ENCODE measurements at regions not wholly inside any gene's neighbourhood (a gene's known extent, or its start where the extent isn't known, plus 50 kb on each side); places are given as distances from the start of the nearest gene placed in this dataset.
"Not testable (repeated sequence)": the region's sequence is repeated elsewhere in the genome, so short reads cannot be mapped to it uniquely, and the experiment has no call there.

- 74 to 75% methylated on average over 3 of the region's 3 CpGs for WGBS, 2 donors
- no peak overlapping the region for H3K27ac ChIP-seq
- TF ChIP-seq POLR2A (IDR thresholded peaks at IDR 0.05), result no peak
- no peak for TF ChIP-seq CTCF (IDR thresholded peaks at IDR 0.05)
These were observed 447.5 kb downstream of the BUD13 start for GRCh38 chr11:116325247-116325646.

GRCh38 chr11:116324077-116324476 is 448.7 kb downstream of the BUD13 start:
- H3K36me3 ChIP-seq; H3K4me1 ChIP-seq; H3K27ac ChIP-seq; H3K9me3 ChIP-seq; H3K4me3 ChIP-seq; H3K27me3 ChIP-seq; DNase-seq; intact Hi-C loops (cut with DNase I): not testable (repeated sequence)
- 83 to 90% methylated on average over 1 to 6 of the region's 6 CpGs for WGBS, 2 donors

More at GRCh38 chr11:116325247-116325646, 447.5 kb downstream of the BUD13 start:
- no peaks in the 10 kb centered on the region for H3K9me3 ChIP-seq
- intact Hi-C loops (cut with DNase I), result no loop called here
- no peaks in the 10 kb centered on the region for H3K36me3 ChIP-seq
- H3K27me3 ChIP-seq, result no peaks in the 10 kb centered on the region
- no peak for DNase-seq
- H3K4me1 ChIP-seq, result no peaks in the 10 kb centered on the region
- H3K4me3 ChIP-seq, result no peak overlapping the region

GRCh38 chr11:116317212-116317611 is 455.6 kb downstream of the BUD13 start:
- Histone ChIP-seq H3K9me3 (no peaks in the 10 kb centered on the region), H3K4me3 (no peak overlapping the region), H3K27me3 (no peaks in the 10 kb centered on the region), H3K36me3 (no peaks in the 10 kb centered on the region), H3K4me1 (peaks cover 0 to 17% (median 12%) of the 10 kb centered on the region in 3 donors), H3K27ac (no peak overlapping the region)
- 58 to 63% methylated on average over 3 of the region's 3 CpGs for WGBS, 2 donors
- intact Hi-C loops (cut with DNase I), result no loop called here
- no peak for TF ChIP-seq POLR2A (IDR thresholded peaks at IDR 0.05)
- TF ChIP-seq CTCF (IDR thresholded peaks at IDR 0.05), result no peak
- no peak for DNase-seq

GRCh38 chr11:116314006-116314405 is 458.8 kb downstream of the BUD13 start:
- Histone ChIP-seq H3K36me3 (no peaks in the 10 kb centered on the region), H3K27me3 (no peaks in the 10 kb centered on the region), H3K4me3 (no peak overlapping the region), H3K4me1 (peaks cover 0 to 17% (median 12%) of the 10 kb centered on the region in 3 donors), H3K27ac (no peak overlapping the region), H3K9me3 (no peaks in the 10 kb centered on the region)
- no peak for DNase-seq
- TF ChIP-seq CTCF (IDR thresholded peaks at IDR 0.05), result no peak
- TF ChIP-seq POLR2A (IDR thresholded peaks at IDR 0.05), result no peak
- intact Hi-C loops (cut with DNase I), result no loop called here

- Histone ChIP-seq H3K27me3 (no peaks in the 10 kb centered on the region), H3K36me3 (no peaks in the 10 kb centered on the region), H3K27ac (peak overlapping the region in 1 of 4 donors; percentile 1), H3K4me1 (peaks cover 0 to 17% (median 12%) of the 10 kb centered on the region in 3 donors), H3K4me3 (peak overlapping the region in 1 of 4 donors; percentile 17), H3K9me3 (no peaks in the 10 kb centered on the region)
- no peak for TF ChIP-seq CTCF (IDR thresholded peaks at IDR 0.05)
- intact Hi-C loops (cut with DNase I), result no loop called here
- DNase-seq, result no peak
- 13 to 19% methylated on average over 6 to 14 of the region's 15 CpGs for WGBS, 2 donors
These were observed 460.0 kb downstream of the BUD13 start for GRCh38 chr11:116312570-116313391.

Data from esophagus squamous epithelium (tissue), 5 donors.